ENCODE measurements at regions not wholly inside any gene's neighbourhood (a gene's known extent, or its start where the extent isn't known, plus 50 kb on each side); places are given as distances from the start of the nearest gene placed in this dataset.

GRCh38 chr1:78779831-78780230 lies 130.2 kb downstream of the IFI44 start:
- no peaks in the 10 kb centered on the region for H3K4me1 ChIP-seq
- intact Hi-C loops (cut with DNase I), result no loop called here
- no peak for DNase-seq (ENCODE audit: extremely low spot score in 2 of 2)
- no peak overlapping the region for H3K4me3 ChIP-seq
- H3K9me3 ChIP-seq, result no peaks in the 10 kb centered on the region
- no peaks in the 10 kb centered on the region for H3K36me3 ChIP-seq
- no peaks in the 10 kb centered on the region for H3K27me3 ChIP-seq
- no peak for TF ChIP-seq CTCF (IDR thresholded peaks at IDR 0.05)
- no peak for TF ChIP-seq POLR2AphosphoS5 (IDR thresholded peaks at IDR 0.05; ENCODE audit: insufficient read depth in 1 of 2, low read depth in 1 of 2)
- TF ChIP-seq POLR2A (IDR thresholded peaks at IDR 0.05), result no peak
- H3K27ac ChIP-seq, result no peak overlapping the region

- no peak for TF ChIP-seq POLR2A (IDR thresholded peaks at IDR 0.05)
- no peaks in the 10 kb centered on the region for H3K4me1 ChIP-seq
- H3K4me3 ChIP-seq, result no peak overlapping the region
- no peaks in the 10 kb centered on the region for H3K27me3 ChIP-seq
- DNase-seq (ENCODE audit: extremely low spot score in 2 of 2), result no peak
- H3K36me3 ChIP-seq, result no peaks in the 10 kb centered on the region
- intact Hi-C loops (cut with DNase I), result no loop called here
- H3K27ac ChIP-seq, result no peak overlapping the region
- no peaks in the 10 kb centered on the region for H3K9me3 ChIP-seq
These were observed 137.9 kb downstream of the IFI44 start for GRCh38 chr1:78787544-78787943.

- DNase-seq (ENCODE audit: extremely low spot score in 2 of 2), result no peak
- Histone ChIP-seq H3K4me1 (no peaks in the 10 kb centered on the region), H3K9me3 (no peaks in the 10 kb centered on the region), H3K36me3 (no peaks in the 10 kb centered on the region), H3K27ac (no peak overlapping the region), H3K27me3 (no peaks in the 10 kb centered on the region), H3K4me3 (no peak overlapping the region)
- no peak for TF ChIP-seq POLR2AphosphoS5 (IDR thresholded peaks at IDR 0.05; ENCODE audit: insufficient read depth in 1 of 2, low read depth in 1 of 2)
- TF ChIP-seq POLR2A (IDR thresholded peaks at IDR 0.05), result no peak
- no peak for TF ChIP-seq CTCF (IDR thresholded peaks at IDR 0.05)
- intact Hi-C loops (cut with DNase I), result no loop called here
These were observed 140.5 kb downstream of the IFI44 start for GRCh38 chr1:78790174-78790573.

- no peaks in the 10 kb centered on the region for H3K4me1 ChIP-seq
- H3K4me3 ChIP-seq, result no peak overlapping the region
- no peaks in the 10 kb centered on the region for H3K27me3 ChIP-seq
- no peaks in the 10 kb centered on the region for H3K9me3 ChIP-seq
- no peak overlapping the region for H3K27ac ChIP-seq
- DNase-seq (ENCODE audit: extremely low spot score in 2 of 2), result no peak
- intact Hi-C loops (cut with DNase I), result no loop called here
- H3K36me3 ChIP-seq, result no peaks in the 10 kb centered on the region
- TF ChIP-seq POLR2A (IDR thresholded peaks at IDR 0.05) (no peak), CTCF (IDR thresholded peaks at IDR 0.05) (no peak), POLR2AphosphoS5 (IDR thresholded peaks at IDR 0.05; ENCODE audit: insufficient read depth in 1 of 2, low read depth in 1 of 2) (no peak)
These were observed 143.1 kb downstream of the IFI44 start for GRCh38 chr1:78792756-78793155.

- no peak overlapping the region for H3K4me3 ChIP-seq
- H3K27ac ChIP-seq, result no peak overlapping the region
- H3K9me3 ChIP-seq, result no peaks in the 10 kb centered on the region
- TF ChIP-seq CTCF (IDR thresholded peaks at IDR 0.05) (no peak), POLR2AphosphoS5 (IDR thresholded peaks at IDR 0.05; ENCODE audit: insufficient read depth in 1 of 2, low read depth in 1 of 2) (no peak), POLR2A (IDR thresholded peaks at IDR 0.05) (no peak)
- H3K27me3 ChIP-seq, result no peaks in the 10 kb centered on the region
- no peaks in the 10 kb centered on the region for H3K4me1 ChIP-seq
- DNase-seq (ENCODE audit: extremely low spot score in 2 of 2), result no peak
- intact Hi-C loops (cut with DNase I), result no loop called here
- H3K36me3 ChIP-seq, result no peaks in the 10 kb centered on the region
These were observed 147.6 kb downstream of the IFI44 start for GRCh38 chr1:78797108-78797781.

Measured in vagina (tissue), 2 donors.